WTC11 (cell line): ENCODE measurements at regions not wholly inside any gene's neighbourhood (a gene's known extent, or its start where the extent isn't known, plus 50 kb on each side); places are given as distances from the start of the nearest gene placed in this dataset.

Experiments
- KAT7 ChIP-seq: sonication (generic); formaldehyde crosslinking; IDR thresholded peaks from 2 replicates; pipeline ENCODE4 v1.8.1; 2023; ENCODE audit warnings: missing genetic modification reagents, mild to moderate bottlenecking, borderline replicate concordance
- NFYB ChIP-seq: sonication (generic); formaldehyde crosslinking; conservative IDR thresholded peaks from 2 replicates; pipeline ENCODE4 v1.8.0; 2022; ENCODE audit warnings: low read depth, missing genetic modification reagents
- NR3C1 ChIP-seq: sonication (generic); formaldehyde crosslinking; conservative IDR thresholded peaks from 2 replicates; pipeline ENCODE4 v1.8.1; 2023; ENCODE audit warnings: low read depth, mild to moderate bottlenecking, missing genetic modification reagents
- RELA ChIP-seq: sonication (generic); formaldehyde crosslinking; IDR thresholded peaks from 2 replicates; pipeline ENCODE4 v1.8.1; 2022; ENCODE audit warnings: missing genetic modification reagents, mild to moderate bottlenecking, borderline replicate concordance
- SP1 ChIP-seq: sonication (generic); formaldehyde crosslinking; conservative IDR thresholded peaks from 2 replicates; pipeline ENCODE4 v1.8.1; 2022; ENCODE audit warnings: missing genetic modification reagents
- TCF7 ChIP-seq: sonication (generic); formaldehyde crosslinking; IDR thresholded peaks from 2 replicates; pipeline ENCODE4 v1.8.0; 2022; ENCODE audit warnings: mild to moderate bottlenecking, low read depth, missing genetic modification reagents, moderate library complexity
- ZNF232 ChIP-seq: sonication (generic); formaldehyde crosslinking; IDR thresholded peaks from 2 replicates; pipeline ENCODE4 v1.8.0; 2022; ENCODE audit warnings: mild to moderate bottlenecking, missing genetic modification reagents
- TF ChIP-seq, protein P1 (sequence below): fragments of 200-600 bp; IDR thresholded peaks from 2 replicates; pipeline ENCODE4 v1.8.0; 2022; ENCODE audit warnings: antibody characterized with exemption
- TF ChIP-seq, protein P2 (sequence below): sonication (generic); formaldehyde crosslinking; IDR thresholded peaks from 2 replicates; pipeline ENCODE4 v1.8.1; 2022; ENCODE audit warnings: low read depth, mild to moderate bottlenecking, moderate library complexity, missing genetic modification reagents, borderline replicate concordance
- TF ChIP-seq, protein P3 (sequence below): sonication (generic); formaldehyde crosslinking; IDR thresholded peaks from 2 replicates; pipeline ENCODE4 v1.8.1; 2022; ENCODE audit warnings: mild to moderate bottlenecking, missing genetic modification reagents, moderate library complexity, borderline replicate concordance
- TF ChIP-seq, protein P4 (sequence below): sonication (generic); formaldehyde crosslinking; IDR thresholded peaks from 2 replicates; pipeline ENCODE4 v1.8.1; 2023; ENCODE audit warnings: mild to moderate bottlenecking, missing genetic modification reagents, borderline replicate concordance

DNA sequence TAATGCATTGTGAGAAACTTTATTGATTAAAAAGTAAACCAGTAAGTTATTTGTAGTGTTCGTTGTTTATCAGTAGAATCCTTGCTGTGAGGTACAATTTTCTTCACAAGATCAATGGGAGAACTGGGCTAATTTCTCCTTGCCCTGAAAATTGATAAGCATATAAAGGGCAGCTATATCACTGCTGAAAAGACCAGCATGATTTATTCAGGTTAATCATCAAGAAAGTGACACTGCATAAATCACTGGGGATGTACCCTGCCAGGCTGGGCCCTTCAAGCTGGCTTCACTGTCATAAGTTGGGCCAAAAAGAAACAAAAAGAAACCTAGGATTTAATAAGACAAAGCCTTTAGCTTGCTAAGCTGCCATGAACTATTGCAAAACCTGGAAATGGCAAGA lies 746.7 kb downstream of the STPG2 start:
- TF ChIP-seq, protein P1, sequence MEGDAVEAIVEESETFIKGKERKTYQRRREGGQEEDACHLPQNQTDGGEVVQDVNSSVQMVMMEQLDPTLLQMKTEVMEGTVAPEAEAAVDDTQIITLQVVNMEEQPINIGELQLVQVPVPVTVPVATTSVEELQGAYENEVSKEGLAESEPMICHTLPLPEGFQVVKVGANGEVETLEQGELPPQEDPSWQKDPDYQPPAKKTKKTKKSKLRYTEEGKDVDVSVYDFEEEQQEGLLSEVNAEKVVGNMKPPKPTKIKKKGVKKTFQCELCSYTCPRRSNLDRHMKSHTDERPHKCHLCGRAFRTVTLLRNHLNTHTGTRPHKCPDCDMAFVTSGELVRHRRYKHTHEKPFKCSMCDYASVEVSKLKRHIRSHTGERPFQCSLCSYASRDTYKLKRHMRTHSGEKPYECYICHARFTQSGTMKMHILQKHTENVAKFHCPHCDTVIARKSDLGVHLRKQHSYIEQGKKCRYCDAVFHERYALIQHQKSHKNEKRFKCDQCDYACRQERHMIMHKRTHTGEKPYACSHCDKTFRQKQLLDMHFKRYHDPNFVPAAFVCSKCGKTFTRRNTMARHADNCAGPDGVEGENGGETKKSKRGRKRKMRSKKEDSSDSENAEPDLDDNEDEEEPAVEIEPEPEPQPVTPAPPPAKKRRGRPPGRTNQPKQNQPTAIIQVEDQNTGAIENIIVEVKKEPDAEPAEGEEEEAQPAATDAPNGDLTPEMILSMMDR = no peak
- TF ChIP-seq SP1 (CRISPR knock-in tag) (no peak), NR3C1 (no peak), RELA (CRISPR knock-in tag) (no peak), NFYB (CRISPR knock-in tag) (no peak), KAT7 (no peak), ZNF232 (CRISPR knock-in tag) (no peak), TCF7 (no peak)
- TF ChIP-seq, protein P2, sequence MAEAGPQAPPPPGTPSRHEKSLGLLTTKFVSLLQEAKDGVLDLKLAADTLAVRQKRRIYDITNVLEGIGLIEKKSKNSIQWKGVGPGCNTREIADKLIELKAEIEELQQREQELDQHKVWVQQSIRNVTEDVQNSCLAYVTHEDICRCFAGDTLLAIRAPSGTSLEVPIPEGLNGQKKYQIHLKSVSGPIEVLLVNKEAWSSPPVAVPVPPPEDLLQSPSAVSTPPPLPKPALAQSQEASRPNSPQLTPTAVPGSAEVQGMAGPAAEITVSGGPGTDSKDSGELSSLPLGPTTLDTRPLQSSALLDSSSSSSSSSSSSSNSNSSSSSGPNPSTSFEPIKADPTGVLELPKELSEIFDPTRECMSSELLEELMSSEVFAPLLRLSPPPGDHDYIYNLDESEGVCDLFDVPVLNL (CRISPR knock-in tag) = no peak
- TF ChIP-seq, protein P3, sequence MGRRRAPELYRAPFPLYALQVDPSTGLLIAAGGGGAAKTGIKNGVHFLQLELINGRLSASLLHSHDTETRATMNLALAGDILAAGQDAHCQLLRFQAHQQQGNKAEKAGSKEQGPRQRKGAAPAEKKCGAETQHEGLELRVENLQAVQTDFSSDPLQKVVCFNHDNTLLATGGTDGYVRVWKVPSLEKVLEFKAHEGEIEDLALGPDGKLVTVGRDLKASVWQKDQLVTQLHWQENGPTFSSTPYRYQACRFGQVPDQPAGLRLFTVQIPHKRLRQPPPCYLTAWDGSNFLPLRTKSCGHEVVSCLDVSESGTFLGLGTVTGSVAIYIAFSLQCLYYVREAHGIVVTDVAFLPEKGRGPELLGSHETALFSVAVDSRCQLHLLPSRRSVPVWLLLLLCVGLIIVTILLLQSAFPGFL (CRISPR knock-in tag) = no peak
- TF ChIP-seq, protein P4, sequence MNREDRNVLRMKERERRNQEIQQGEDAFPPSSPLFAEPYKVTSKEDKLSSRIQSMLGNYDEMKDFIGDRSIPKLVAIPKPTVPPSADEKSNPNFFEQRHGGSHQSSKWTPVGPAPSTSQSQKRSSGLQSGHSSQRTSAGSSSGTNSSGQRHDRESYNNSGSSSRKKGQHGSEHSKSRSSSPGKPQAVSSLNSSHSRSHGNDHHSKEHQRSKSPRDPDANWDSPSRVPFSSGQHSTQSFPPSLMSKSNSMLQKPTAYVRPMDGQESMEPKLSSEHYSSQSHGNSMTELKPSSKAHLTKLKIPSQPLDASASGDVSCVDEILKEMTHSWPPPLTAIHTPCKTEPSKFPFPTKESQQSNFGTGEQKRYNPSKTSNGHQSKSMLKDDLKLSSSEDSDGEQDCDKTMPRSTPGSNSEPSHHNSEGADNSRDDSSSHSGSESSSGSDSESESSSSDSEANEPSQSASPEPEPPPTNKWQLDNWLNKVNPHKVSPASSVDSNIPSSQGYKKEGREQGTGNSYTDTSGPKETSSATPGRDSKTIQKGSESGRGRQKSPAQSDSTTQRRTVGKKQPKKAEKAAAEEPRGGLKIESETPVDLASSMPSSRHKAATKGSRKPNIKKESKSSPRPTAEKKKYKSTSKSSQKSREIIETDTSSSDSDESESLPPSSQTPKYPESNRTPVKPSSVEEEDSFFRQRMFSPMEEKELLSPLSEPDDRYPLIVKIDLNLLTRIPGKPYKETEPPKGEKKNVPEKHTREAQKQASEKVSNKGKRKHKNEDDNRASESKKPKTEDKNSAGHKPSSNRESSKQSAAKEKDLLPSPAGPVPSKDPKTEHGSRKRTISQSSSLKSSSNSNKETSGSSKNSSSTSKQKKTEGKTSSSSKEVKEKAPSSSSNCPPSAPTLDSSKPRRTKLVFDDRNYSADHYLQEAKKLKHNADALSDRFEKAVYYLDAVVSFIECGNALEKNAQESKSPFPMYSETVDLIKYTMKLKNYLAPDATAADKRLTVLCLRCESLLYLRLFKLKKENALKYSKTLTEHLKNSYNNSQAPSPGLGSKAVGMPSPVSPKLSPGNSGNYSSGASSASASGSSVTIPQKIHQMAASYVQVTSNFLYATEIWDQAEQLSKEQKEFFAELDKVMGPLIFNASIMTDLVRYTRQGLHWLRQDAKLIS = no peak
